H1 (cell line): ENCODE measurements at regions not wholly inside any gene's neighbourhood (a gene's known extent, or its start where the extent isn't known, plus 50 kb on each side); places are given as distances from the start of the nearest gene placed in this dataset.

Experiments used
- CTCF ChIA-PET: fragments of 300-600 bp; sonication (Branson Sonifier 250); formaldehyde crosslinking; loops from one replicate; lab custom pipeline; 2021; ENCODE audit not compliant: partially characterized antibody; lab: Charles Lee
- POLR2A ChIA-PET: fragments of 300-600 bp; sonication (Branson Sonifier 250); formaldehyde crosslinking; loops from one replicate; lab custom pipeline; 2021; ENCODE audit warnings: inconsistent platforms; ENCODE audit not compliant: partially characterized antibody; lab: Charles Lee
- DNase-seq, 2 experiments: peaks; one replicate each; pipeline versions ENCODE4 v3.0.0 to v3.0.0-alpha.2; 2010 to 2022; ENCODE audit warnings: low spot score in 2 of 2, low read depth in 1 of 2, mixed read lengths in 1 of 2
- FAIRE-seq: peaks from 2 replicates; lab custom pipeline; 2011; peaks lifted over from hg19 to GRCh38; lab: Jason Lieb, UNC
- H2AFZ ChIP-seq: 2 replicates; pipeline ENCODE4 v1.8.1; 2012; ENCODE audit warnings: low read length, inconsistent platforms
- H2AK5ac ChIP-seq: 2 replicates; pipeline ENCODE4 v1.6.1; 2013; ENCODE audit warnings: low read depth, low read length
- H2BK120ac ChIP-seq: replicated peaks from 2 replicates; pipeline ENCODE3; 2013; ENCODE audit warnings: low read depth, low read length, inconsistent platforms
- H2BK12ac ChIP-seq: 2 replicates; pipeline ENCODE4 v1.6.1; 2013; ENCODE audit warnings: low read depth, low read length
- H2BK15ac ChIP-seq: 2 replicates; pipeline ENCODE4 v1.6.1; 2013; ENCODE audit warnings: low read length
- H2BK20ac ChIP-seq: 2 replicates; pipeline ENCODE4 v1.6.1; 2013; ENCODE audit warnings: low read length
- H2BK5ac ChIP-seq: 2 replicates; pipeline ENCODE4 v1.6.1; 2013; ENCODE audit warnings: low read depth, low read length
- H3K14ac ChIP-seq: 2 replicates; pipeline ENCODE4 v1.6.1; 2013; ENCODE audit warnings: inconsistent platforms; ENCODE audit not compliant: insufficient read length
- H3K18ac ChIP-seq: 2 replicates; pipeline ENCODE4 v1.6.1; 2013; ENCODE audit warnings: low read length; ENCODE audit errors: extremely low read depth
- H3K23ac ChIP-seq: 2 replicates; pipeline ENCODE4 v1.6.1; 2013; ENCODE audit warnings: inconsistent platforms; ENCODE audit not compliant: insufficient read length
- H3K23me2 ChIP-seq: 2 replicates; pipeline ENCODE4 v1.6.1; 2013; ENCODE audit warnings: low read depth, low read length
- H3K27ac ChIP-seq: 2 replicates; pipeline ENCODE4 v1.6.1; 2011; ENCODE audit warnings: low read depth, low read length, inconsistent platforms
- H3K27me3 ChIP-seq, 4 experiments: replicated peaks in 1 of 4; 1 replicate in 1 of 4; 2 replicates in 3 of 4; pipeline versions ENCODE4 v1.6.1 to v1.8.1; 2011 to 2013; ENCODE audit warnings: low read length in 3 of 4, mild to moderate bottlenecking in 3 of 4, inconsistent platforms in 2 of 4, mixed read lengths in 2 of 4, moderate library complexity in 1 of 4; ENCODE audit not compliant: control insufficient read depth in 3 of 4, insufficient read depth in 3 of 4; ENCODE audit errors: extremely low read depth in 1 of 4
- H3K36me3 ChIP-seq, 4 experiments: 2 replicates each; pipeline versions ENCODE4 v1.6.1 to v1.8.1; 2011 to 2013; ENCODE audit warnings: mild to moderate bottlenecking in 4 of 4, low read length in 3 of 4, moderate library complexity in 2 of 4, control low read depth in 1 of 4, inconsistent platforms in 1 of 4; ENCODE audit not compliant: insufficient read depth in 4 of 4, control insufficient read depth in 2 of 4
- H3K4ac ChIP-seq: replicated peaks from 2 replicates; pipeline ENCODE3; 2013; ENCODE audit warnings: low read length, low read depth, mixed read lengths, inconsistent platforms; ENCODE audit not compliant: insufficient read length
- H3K4me1 ChIP-seq, 4 experiments: replicated peaks in 1 of 4; 1 replicate in 1 of 4; 2 replicates in 3 of 4; pipeline versions ENCODE4 v1.6.1 to v1.8.1; 2011 to 2013; ENCODE audit warnings: low read length in 3 of 4, inconsistent platforms in 2 of 4, mixed read lengths in 1 of 4; ENCODE audit not compliant: insufficient read depth in 4 of 4, control insufficient read depth in 3 of 4
- H3K4me2 ChIP-seq, 2 experiments: 2 replicates each; pipeline versions ENCODE4 v1.6.1 to v1.8.1; 2011 to 2013; ENCODE audit warnings: low read depth in 2 of 2, low read length in 2 of 2, control low read depth in 1 of 2, inconsistent platforms in 1 of 2, mild to moderate bottlenecking in 1 of 2; ENCODE audit not compliant: insufficient read depth in 1 of 2
- H3K4me3 ChIP-seq, 4 experiments: fragments of 200-600, 300-600 bp in 1 of 4; sonication (generic), shearing (Covaris generic), sonication (Bioruptor Twin) in 1 of 4; 2 replicates each; pipeline versions ENCODE4 v1.5.1 to v1.8.1; 2011 to 2016; ENCODE audit warnings: low read length in 4 of 4, low read depth in 3 of 4, control low read depth in 2 of 4, inconsistent platforms in 2 of 4, mild to moderate bottlenecking in 2 of 4, mixed read lengths in 1 of 4, moderate library complexity in 1 of 4; ENCODE audit not compliant: insufficient read depth in 2 of 4; ENCODE audit errors: extremely low read depth in 1 of 4
- H3K56ac ChIP-seq: replicated peaks from 2 replicates; pipeline ENCODE3; 2013; ENCODE audit warnings: low read depth, mild to moderate bottlenecking, mixed read lengths, low read length, inconsistent platforms; ENCODE audit not compliant: insufficient read length
- H3K79me1 ChIP-seq: 2 replicates; pipeline ENCODE4 v1.6.1; 2013; ENCODE audit warnings: low read depth, low read length, control low read depth
- H3K79me2 ChIP-seq, 2 experiments: 2 replicates each; pipeline versions ENCODE4 v1.6.1 to v1.8.1; 2012 to 2013; ENCODE audit warnings: low read length in 2 of 2, mild to moderate bottlenecking in 2 of 2, inconsistent platforms in 1 of 2; ENCODE audit not compliant: insufficient read depth in 2 of 2, control insufficient read depth in 1 of 2
- H3K9ac ChIP-seq, 4 experiments: replicated peaks in 1 of 4; 1 replicate in 1 of 4; 2 replicates in 3 of 4; pipeline versions ENCODE4 v1.6.1 to v1.8.1; 2011 to 2013; ENCODE audit warnings: low read depth in 3 of 4, low read length in 3 of 4, control low read depth in 2 of 4, mild to moderate bottlenecking in 2 of 4, moderate library complexity in 2 of 4, inconsistent platforms in 1 of 4; ENCODE audit errors: extremely low read depth in 1 of 4
- H3K9me3 ChIP-seq, 2 experiments: 2 replicates each; pipeline versions ENCODE4 v1.6.1 to v1.8.1; 2012 to 2013; ENCODE audit warnings: mild to moderate bottlenecking in 2 of 2, moderate library complexity in 2 of 2, control low read depth in 1 of 2, inconsistent platforms in 1 of 2, low read depth in 1 of 2, low read length in 1 of 2, mixed read lengths in 1 of 2; ENCODE audit not compliant: insufficient read depth in 2 of 2
- H4K20me1 ChIP-seq, 2 experiments: replicated peaks in 1 of 2; 2 replicates each; pipeline versions ENCODE3 to v1.8.1; 2011 to 2013; ENCODE audit warnings: inconsistent platforms in 2 of 2, low read length in 2 of 2, mild to moderate bottlenecking in 1 of 2; ENCODE audit not compliant: insufficient read depth in 2 of 2, control insufficient read depth in 1 of 2
- H4K5ac ChIP-seq: 2 replicates; pipeline ENCODE4 v1.6.1; 2013; ENCODE audit warnings: low read length, low read depth, mixed read lengths, inconsistent platforms; ENCODE audit not compliant: insufficient read length
- H4K8ac ChIP-seq: 2 replicates; pipeline ENCODE4 v1.8.0; 2013; ENCODE audit warnings: mild to moderate bottlenecking, moderate library complexity, low read length, inconsistent platforms; ENCODE audit not compliant: insufficient read depth; ENCODE audit errors: extremely low read depth
- H4K91ac ChIP-seq: replicated peaks from 2 replicates; pipeline ENCODE3; 2013; ENCODE audit warnings: low read length, mixed read lengths, inconsistent platforms; ENCODE audit not compliant: insufficient read length
- CTBP2 ChIP-seq: IDR thresholded peaks from 2 replicates; pipeline ENCODE4 v1.7.0; 2011; ENCODE audit warnings: borderline replicate concordance, mild to moderate bottlenecking, moderate library complexity, mixed read lengths, low read length; ENCODE audit not compliant: insufficient read depth, insufficient read length
- JUN ChIP-seq: IDR thresholded peaks from 2 replicates; pipeline ENCODE4 v1.6.1; 2011; ENCODE audit warnings: low read depth, mild to moderate bottlenecking, improper control_type of control experiment, low read length
- KDM5A ChIP-seq: fragments of 200-600 bp; IDR thresholded peaks from 2 replicates; pipeline ENCODE4 v1.7.1; 2012; ENCODE audit warnings: mild to moderate bottlenecking, low read length, inconsistent platforms, mixed read lengths
- NANOG ChIP-seq: IDR thresholded peaks from 2 replicates; pipeline ENCODE4 v1.6.1; 2011; ENCODE audit warnings: low read length, low read depth, mild to moderate bottlenecking, inconsistent platforms; ENCODE audit not compliant: insufficient read depth, poor library complexity, severe bottlenecking
- PHF8 ChIP-seq: fragments of 200-600 bp; sonication (generic); conservative IDR thresholded peaks from 2 replicates; pipeline ENCODE4 v1.7.1; 2012; ENCODE audit warnings: low read depth, mild to moderate bottlenecking, inconsistent platforms, low read length, moderate library complexity
- RBBP5 ChIP-seq: IDR thresholded peaks from 2 replicates; pipeline ENCODE4 v1.7.1; 2012; ENCODE audit warnings: low read depth, mild to moderate bottlenecking, inconsistent platforms, low read length, moderate library complexity, borderline replicate concordance
- RFX5 ChIP-seq: IDR thresholded peaks from 2 replicates; pipeline ENCODE4 v1.6.1; 2011; ENCODE audit warnings: low read depth, low read length, improper control_type of control experiment, borderline replicate concordance
- SP1 ChIP-seq: IDR thresholded peaks from 2 replicates; pipeline ENCODE4 v1.6.1; 2011; ENCODE audit warnings: low read depth, low read length
- SRF ChIP-seq: IDR thresholded peaks from 2 replicates; pipeline ENCODE4 v1.6.1; 2011; ENCODE audit warnings: mild to moderate bottlenecking, low read depth, low read length, moderate library complexity
- SUZ12 ChIP-seq: fragments of 200-600 bp; sonication (generic); IDR thresholded peaks from 2 replicates; pipeline ENCODE4 v1.6.1; 2012; ENCODE audit warnings: mild to moderate bottlenecking, inconsistent platforms, low read length, moderate library complexity, mixed read lengths
- ZNF274 ChIP-seq: IDR thresholded peaks from 2 replicates; pipeline ENCODE4 v1.7.0; 2012; ENCODE audit warnings: low read length, borderline replicate concordance; ENCODE audit errors: extremely low read depth
- WGBS, 2 experiments: shearing (Covaris generic) in 1 of 2; methylation state at CpG; one replicate each; pipeline versions ENCODE4 v1.1.6 to v1.1.7; 2013 to 2015; ENCODE audit warnings: low lambda C conversion rate in 2 of 2, mixed read lengths in 2 of 2, inconsistent platforms in 1 of 2, low coverage in 1 of 2, missing lambda C conversion rate in 1 of 2; ENCODE audit not compliant: insufficient replicate concordance in 2 of 2, insufficient coverage in 1 of 2, insufficient read length in 1 of 2; ENCODE audit errors: extremely low coverage in 1 of 2, missing lambda C conversion rate in 1 of 2; 5-methylcytosine and 5-hydroxymethylcytosine counted together
- TF ChIP-seq, protein P1 (sequence below): IDR thresholded peaks from 2 replicates; pipeline ENCODE4 v1.6.1; 2011; ENCODE audit warnings: low read length, improper control_type of control experiment
- TF ChIP-seq, protein P2 (sequence below): IDR thresholded peaks from 2 replicates; pipeline ENCODE4 v1.6.1; 2011; ENCODE audit warnings: low read depth, mild to moderate bottlenecking, low read length; ENCODE audit not compliant: insufficient read depth

DNA sequence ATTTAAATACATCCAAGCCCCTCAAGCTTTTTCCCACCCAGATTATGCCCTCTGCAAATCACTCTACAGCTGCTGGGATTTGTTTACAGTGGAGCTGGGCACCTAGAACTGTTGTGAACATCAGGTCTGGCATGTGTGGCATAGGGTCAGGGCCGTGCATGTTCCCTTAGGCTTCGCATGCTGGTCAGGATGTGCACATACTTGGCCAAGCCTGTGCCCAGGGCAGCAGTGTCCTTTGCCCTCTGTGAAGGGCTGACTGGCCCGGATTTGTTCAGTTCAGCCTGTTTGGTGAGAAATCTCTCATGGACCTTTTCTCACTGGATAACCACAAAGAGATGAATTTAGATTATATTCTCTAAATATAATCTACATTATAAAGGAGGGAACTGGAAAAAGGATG, 471.9 kb downstream of the TRIML1 start:
- no peak overlapping the region for H2BK5ac ChIP-seq
- H3K27ac ChIP-seq: no peak overlapping the region
- no peaks in the 10 kb centered on the region for H3K79me1 ChIP-seq
- no peaks in the 10 kb centered on the region for H3K27me3 ChIP-seq
- H2BK120ac ChIP-seq: no peak overlapping the region
- no peaks in the 10 kb centered on the region for H4K20me1 ChIP-seq
- 0 out of 7 replicates have a peak, but pooled peaks cover 0 to 2% (median 0%) of the 10 kb centered on the region in 4 experiments for H3K4me1 ChIP-seq
- H3K23me2 ChIP-seq: no peaks in the 10 kb centered on the region
- H3K9me3 ChIP-seq: no peaks in the 10 kb centered on the region
- no peak overlapping the region for H4K8ac ChIP-seq
- H3K23ac ChIP-seq: no peak overlapping the region
- H4K5ac ChIP-seq: no peak overlapping the region
- H4K91ac ChIP-seq: no peak overlapping the region
- no peaks in the 10 kb centered on the region for H3K36me3 ChIP-seq
- no peak overlapping the region for H3K18ac ChIP-seq
- no peak overlapping the region for H3K14ac ChIP-seq
- ChIA-PET CTCF (no interaction called here), POLR2A (no interaction called here)
- H2AK5ac ChIP-seq: no peak overlapping the region
- no peaks in the 10 kb centered on the region for H3K79me2 ChIP-seq
- no peak overlapping the region for H2AFZ ChIP-seq
- no peak overlapping the region for H2BK12ac ChIP-seq
- no peak overlapping the region for H3K9ac ChIP-seq
- no peak overlapping the region for H2BK15ac ChIP-seq
- DNase-seq (no peak), FAIRE-seq (no peak)
- H2BK20ac ChIP-seq: no peak overlapping the region
- H3K4me2 ChIP-seq: no peak overlapping the region
- no peak overlapping the region for H3K4me3 ChIP-seq
- H3K4ac ChIP-seq: no peak overlapping the region
- H3K56ac ChIP-seq: no peak overlapping the region
- 87% methylated on average over 3 of the region's 3 CpGs; no CpG with 5 or more reads in 1 of the 2 experiments for WGBS, 2 experiments
- TF ChIP-seq, protein P1, sequence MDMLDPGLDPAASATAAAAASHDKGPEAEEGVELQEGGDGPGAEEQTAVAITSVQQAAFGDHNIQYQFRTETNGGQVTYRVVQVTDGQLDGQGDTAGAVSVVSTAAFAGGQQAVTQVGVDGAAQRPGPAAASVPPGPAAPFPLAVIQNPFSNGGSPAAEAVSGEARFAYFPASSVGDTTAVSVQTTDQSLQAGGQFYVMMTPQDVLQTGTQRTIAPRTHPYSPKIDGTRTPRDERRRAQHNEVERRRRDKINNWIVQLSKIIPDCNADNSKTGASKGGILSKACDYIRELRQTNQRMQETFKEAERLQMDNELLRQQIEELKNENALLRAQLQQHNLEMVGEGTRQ: no peak
- TF ChIP-seq SP1: no peak
- TF ChIP-seq KDM5A: no peak
- no peak for TF ChIP-seq ZNF274
- TF ChIP-seq PHF8: no peak
- no peak for TF ChIP-seq JUN
- no peak for TF ChIP-seq CTBP2
- TF ChIP-seq NANOG: no peak
- no peak for TF ChIP-seq RFX5
- no peak for TF ChIP-seq RBBP5
- no peak for TF ChIP-seq SUZ12
- TF ChIP-seq SRF: no peak
- TF ChIP-seq, protein P2, sequence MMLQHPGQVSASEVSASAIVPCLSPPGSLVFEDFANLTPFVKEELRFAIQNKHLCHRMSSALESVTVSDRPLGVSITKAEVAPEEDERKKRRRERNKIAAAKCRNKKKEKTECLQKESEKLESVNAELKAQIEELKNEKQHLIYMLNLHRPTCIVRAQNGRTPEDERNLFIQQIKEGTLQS: no peak
